ENCODE measurements at regions not wholly inside any gene's neighbourhood (a gene's known extent, or its start where the extent isn't known, plus 50 kb on each side); places are given as distances from the start of the nearest gene placed in this dataset.
"Not testable (repeated sequence)": the region's sequence is repeated elsewhere in the genome, so short reads cannot be mapped to it uniquely, and the experiment has no call there.

DNA sequence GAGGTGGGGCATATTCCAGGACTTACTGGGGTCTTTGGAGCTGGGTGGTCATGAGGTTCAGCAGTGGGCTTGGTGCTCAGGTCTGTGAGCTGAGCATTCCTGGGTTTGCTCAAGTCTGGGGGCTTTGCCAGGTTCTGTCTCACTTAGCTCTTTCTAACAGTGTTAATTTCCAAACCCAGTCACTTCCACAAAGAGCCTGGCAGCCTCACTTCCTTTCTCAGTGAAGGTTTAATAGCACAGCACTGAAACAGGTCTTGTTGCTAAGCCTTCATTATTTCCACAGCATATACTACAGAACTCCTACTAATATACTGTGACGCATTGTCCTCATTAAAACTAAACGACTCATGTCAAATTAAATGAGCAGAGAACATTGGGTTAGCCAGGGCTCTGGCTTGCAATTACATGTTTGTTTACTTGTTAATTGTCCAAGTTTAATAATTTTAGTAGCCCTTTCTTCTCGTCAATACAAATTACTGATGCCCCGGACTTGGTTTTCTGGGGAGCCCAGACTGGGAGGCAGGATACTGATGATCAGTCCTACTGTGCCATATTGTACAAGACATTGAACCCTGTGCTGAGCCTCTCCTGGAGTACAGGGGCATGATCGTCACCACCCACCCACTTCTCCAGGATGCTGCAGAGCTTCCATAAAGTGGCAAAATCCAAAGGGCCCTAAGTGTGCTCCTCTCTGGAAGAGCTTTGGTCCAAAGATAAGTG is 170.7 kb downstream of the IER5 start:
- DNase-seq (ENCODE audit: low spot score), result no peak

DNA sequence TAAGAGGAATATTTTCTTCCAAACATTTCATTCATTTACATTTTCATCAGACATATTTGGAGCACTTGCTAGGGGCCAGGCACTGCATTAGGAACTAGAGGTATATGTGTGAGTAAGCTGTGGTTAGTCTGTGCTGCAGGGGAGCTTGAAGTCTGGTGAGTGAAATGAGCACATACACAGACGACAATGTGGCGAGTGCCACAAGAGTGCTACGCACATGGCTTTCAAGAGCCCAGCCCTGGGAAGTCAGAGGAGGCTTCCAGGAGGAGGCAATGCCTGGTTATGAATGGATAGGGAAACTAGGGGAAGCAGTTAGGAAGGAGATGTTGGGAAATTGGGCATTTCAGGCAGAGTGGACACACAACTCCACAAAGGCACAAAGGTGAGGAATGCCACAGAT is 171.8 kb downstream of the IER5 start:
- DNase-seq (ENCODE audit: low spot score), result no peak

DNA sequence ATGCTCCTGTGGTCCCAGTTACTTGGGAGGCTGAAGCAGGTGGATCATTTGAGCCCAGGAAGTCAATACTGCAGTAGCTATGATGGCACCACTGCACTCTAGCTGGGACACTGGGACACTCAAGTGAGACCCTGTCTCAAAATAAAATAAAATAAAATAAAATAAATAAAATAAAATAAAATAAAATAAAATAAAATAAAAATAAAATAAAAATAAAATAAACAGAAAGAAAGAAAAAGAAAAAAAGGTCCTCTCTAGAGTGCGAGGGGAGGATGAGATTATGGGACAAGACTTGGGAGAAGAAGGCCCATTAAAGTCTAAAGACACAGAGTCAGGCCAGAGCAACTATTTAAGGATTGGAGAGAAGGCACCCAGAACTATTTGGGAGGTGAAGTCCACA is 172.5 kb downstream of the IER5 start:
- DNase-seq (ENCODE audit: low spot score), result no peak

DNA sequence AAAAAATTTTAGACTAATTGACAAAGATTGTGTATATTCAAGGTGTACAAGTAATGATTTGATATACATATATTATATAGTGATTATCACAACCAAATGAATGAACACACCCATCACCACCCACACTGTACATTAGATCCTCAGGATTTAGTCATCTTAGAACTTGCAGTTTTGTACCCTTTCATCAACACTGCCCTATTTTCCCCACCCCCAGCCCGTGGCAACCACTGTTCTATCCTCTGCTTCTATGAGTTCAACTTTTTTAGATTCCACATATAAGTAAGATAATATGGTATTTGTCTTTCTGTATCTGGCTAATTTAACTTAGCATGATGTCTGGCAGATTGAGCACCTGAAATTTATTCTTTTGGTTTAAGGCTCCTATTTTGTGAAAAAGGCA is 173.6 kb downstream of the IER5 start:
- no peak for DNase-seq (ENCODE audit: low spot score)

DNA sequence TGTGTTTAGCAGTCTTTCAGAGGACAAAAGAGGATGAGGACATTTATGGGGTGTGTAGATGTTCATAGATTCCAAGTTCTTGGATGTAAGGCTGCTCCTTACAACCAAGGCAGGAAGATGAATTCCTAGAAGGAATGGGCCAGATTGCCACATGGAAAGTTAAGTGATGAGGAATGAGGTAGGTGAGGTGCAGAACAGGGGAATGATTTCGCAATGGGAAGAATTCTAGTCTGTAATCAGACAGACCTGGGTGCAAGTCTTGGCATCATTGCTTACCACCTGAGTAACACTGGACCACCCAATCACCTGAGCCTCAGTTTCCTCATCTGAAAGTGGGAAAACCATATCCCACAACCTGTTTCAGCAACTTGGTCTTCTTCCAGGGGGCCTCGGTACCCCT is 174.9 kb downstream of the IER5 start:
- no peak for DNase-seq (ENCODE audit: low spot score)

DNA sequence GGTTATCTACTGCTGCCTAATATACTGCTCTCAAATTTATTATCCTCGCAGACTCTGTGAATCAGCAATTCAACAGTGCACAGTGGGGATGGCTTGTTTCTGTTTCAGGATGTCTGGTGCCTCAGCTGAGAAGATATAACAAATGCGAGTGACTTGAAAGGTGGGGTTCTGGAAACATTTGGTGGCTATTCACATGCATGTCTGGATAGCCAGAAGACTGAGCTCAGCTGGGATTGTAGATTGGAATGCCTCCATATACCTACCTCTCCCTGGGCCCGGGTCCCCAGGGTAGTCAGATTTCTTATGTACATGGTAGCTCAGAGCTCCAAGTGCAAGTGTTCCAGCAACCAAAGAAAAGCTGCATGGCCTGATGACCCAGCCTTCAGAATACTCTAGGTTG is 176.3 kb downstream of the IER5 start:
- no peak for DNase-seq (ENCODE audit: low spot score)

DNA sequence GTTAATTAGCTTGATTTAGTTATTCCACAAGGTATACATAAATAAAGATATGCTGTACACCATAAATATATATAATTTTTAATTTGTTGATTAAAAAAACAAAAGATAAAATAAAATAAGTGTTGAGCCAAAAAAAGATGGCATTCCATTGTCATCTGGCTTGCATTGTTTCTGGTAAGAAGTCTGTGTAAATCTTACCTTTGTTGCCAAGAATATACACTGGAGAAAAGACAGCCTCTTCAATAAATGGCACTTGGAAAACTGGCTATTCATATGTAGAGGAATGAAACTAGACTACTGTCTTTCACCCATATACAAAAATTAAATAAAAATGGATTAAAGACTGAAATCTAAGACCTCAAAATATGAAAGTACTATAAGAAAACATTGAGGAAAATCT is 196.5 kb downstream of the IER5 start:
- DNase-seq (ENCODE audit: low spot score), result no peak

DNA sequence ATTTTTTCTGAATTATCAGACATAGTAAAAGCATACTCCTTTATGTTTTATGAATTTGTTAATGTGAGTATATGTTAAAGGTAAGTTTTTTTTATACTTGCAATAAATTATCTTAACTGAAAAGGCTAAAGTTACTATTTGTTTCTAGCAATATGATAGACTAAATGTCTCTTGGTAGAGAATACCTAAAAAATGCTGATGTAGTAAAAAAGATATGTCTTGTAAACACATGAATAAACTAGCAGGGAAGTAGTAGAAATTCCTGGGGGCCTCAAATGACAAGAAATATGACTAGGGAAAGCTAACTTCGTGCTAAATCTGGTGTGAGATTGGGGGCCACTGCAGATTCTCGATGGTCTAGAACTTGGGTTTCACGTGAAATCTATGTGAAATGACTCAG is 188.1 kb upstream of the CACNA1E start:
- no peak for DNase-seq (ENCODE audit: low spot score)

DNA sequence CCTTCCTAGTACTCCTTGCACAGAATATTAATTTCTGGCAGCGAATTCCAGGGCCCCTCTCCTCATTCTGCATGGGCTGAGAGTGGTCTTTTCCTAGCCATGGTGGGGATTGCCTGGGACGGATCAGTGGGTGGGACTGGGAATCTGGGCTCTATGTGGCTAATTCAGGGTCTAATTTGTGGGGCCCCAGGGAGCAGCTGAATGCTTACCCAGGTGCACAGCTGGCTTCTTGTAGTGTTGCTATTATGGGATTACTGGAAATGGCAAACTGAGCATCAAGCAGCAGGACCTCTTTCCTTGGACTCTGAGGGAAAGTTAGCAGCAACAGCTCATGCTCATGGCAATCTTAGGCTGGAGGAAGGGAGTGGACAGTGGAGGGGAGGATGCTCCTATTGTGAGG is 187.1 kb upstream of the CACNA1E start:
- DNase-seq (ENCODE audit: low spot score), result no peak

DNA sequence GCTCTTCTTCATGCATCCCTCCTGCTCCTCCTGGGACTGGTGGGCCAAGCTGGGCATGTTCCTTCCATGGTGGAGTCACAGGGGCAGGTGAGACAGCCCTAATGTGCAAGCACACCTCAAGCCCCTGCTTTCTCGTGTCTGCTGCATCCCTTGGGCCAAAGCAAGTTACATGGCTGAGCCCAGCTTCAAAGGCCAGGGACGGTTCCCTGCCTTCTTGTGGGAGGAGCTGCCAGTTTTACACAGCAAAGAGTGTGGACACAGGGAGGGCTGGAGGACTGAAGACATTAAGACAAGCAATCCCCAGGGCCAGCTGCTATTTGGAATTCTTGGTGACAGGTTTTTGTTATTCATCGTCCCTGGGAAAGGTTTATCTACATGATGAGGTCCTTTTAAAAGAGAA is 175.2 kb upstream of the CACNA1E start:
- DNase-seq (ENCODE audit: low spot score), result no peak

DNA sequence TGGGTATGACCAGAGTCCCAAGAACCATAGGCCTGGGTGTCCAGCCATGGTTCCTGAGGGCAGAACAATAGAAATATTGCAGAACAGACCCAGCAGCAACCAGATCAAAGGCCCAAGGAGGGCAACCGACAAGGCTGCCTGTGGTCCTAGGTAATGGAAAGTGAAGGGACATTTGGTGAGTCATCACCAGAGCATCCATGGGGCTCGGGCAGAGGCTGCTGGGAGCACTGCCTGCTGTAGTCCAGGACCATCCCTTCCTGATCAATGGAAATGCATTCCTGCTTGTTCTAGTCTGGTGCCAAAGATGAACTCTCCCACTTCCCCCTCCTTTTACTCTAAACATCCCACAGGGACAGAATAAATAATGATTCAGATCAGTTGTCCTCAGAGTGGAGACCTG is 172.8 kb upstream of the CACNA1E start:
- DNase-seq (ENCODE audit: low spot score), result no peak

DNA sequence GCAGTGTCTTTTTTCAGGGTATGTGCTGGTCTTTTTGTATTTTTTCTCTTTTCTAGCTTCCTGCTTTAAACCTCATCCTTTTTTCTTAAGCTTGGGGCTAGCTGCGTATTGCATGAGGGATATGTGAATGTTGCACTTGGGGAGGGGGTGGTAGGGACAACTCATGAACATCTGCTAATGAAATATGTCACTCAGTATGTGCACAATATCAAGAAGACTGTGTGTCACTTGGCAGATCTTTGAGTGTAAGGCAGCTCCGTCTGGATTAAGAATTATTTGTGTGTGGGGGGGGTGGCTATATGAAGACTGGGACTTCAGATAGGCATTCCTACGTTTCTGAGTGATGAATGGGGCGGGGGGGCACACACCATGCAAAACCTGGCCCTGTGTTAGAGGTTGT is 170.4 kb upstream of the CACNA1E start:
- DNase-seq (ENCODE audit: low spot score), result no peak

DNA sequence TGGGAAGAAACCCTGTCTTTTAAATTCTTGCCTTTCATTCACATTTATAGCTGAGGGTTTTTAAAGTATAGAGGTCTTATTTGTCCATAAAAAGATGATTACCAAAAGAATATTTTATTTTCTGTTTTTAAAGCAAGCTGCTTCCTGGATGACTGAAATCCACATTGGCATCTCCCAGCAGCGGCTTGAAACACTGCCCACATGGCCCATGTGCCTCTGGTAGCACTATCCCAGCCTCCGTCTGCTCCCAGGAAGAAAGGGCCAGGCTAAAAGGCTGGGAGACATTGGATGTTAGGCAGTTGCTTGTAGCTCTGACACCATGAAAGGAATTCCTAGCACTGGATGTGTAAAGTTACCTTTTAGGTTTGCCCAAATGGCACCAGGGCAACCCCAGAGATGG is 169.9 kb upstream of the CACNA1E start:
- DNase-seq (ENCODE audit: low spot score), result no peak

DNA sequence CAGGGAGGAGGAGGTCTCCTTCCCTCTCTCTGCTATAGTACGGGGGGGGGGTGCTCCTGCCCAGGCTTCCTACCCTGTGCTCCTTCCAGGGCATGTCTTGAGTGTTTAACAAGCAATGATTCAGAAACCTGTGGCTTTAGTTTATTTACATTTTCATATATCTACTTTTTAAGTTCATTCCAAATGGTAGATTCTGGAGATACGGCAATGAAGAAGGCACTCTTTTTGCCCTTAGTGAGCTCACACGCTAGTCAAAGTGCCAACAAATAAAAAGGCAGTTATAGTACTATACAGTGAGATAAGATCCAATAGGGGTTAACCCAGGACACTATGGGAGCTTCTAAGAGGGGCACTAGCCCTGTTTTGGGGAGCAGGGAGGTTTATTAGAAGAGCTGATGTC is 169.3 kb upstream of the CACNA1E start:
- no peak for DNase-seq (ENCODE audit: low spot score)

DNA sequence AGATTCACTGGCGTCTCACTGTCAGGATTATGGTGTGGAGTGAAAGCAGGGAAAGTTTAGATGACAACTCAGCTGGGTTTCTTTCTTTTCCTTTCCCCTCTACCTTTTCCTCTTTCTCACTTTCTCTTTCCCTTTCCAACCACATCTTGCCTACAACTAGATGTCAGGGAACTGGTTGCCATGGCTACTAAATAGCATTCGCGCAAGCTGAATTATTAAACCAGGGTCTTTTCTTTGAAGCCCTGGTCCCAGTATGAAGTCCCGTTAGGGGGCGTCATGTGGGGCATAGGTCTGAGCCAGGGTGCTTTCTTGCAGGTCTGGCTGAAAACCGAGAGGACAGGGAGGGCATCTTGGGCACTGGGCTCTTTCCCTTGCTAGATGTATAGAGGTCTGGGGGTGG is 168.4 kb upstream of the CACNA1E start:
- DNase-seq (ENCODE audit: low spot score), result no peak

DNA sequence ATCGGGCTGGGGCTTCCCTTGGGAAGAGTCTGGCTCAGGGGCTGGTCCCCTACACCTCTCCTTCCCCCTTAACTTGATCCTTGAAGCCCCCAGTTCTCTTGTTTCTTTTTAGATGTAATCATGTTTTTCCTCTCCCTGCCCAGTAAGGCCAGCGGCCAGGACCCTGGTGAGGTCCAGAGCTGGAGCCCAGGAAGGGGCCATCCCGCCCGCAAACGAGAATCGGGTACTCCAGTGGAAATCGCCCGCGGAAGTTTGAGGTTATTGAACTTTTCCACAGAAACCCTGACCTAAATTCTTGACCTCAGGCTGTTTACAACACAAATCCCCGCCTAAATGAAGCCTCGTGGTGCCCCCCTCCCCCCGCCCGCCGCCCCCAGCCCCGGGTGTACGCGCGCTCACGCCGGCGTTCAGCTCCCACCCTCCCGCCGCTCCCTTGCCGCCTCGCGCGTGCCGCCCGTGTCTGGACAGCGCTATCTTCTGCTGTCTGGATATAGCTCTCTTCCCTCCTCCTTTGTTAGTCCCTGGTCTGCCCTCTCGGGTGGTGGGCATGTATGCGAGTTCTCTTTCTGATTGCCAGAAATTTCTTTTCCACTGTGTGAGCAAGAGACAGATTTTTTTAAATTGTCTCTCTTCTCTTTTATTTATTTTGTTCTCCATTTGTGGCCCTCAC is 165.9 kb upstream of the CACNA1E start:
- no peak for DNase-seq (ENCODE audit: low spot score)

DNA sequence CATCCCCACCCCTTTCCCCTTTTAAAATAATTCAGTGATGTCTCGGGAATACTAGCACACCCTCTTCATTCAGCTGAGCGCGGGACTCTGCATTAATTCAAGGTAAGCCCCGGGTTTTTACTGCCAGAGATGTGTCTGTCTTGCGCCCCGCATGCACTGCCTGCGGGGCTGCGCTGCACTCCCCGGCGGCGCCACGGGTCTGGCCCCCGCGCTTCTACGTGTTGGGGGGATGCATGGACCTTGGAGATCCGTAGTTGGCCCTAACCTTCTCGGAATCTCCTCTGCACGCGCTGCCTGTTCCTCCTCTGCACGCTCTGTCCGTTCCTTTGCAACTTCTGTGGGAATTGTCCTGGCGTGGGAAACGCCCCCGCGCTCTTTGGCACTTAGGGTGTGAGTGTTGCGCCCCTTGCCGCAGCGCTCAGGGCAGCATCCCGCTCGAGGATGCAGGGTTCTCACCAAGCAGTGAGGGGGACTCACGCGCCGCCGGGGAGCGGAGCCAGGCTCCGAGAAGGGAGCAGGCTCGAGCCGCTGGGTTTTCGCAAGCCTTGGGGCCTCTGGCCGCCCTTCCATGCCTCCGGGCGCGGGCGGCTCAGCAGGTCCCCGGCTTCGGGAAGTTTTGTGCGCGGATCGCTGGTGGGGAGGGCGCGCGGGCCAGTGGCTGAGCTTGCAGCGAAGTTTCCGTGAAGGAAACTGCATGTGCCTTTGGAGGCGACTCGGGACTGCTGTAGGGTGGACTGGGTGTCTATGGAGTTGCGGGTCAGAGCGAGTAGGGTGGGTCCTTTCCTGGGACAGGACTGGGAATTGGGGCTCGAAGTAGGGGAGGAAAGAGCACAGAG is 165.1 kb upstream of the CACNA1E start:
- no peak for DNase-seq (ENCODE audit: low spot score)

DNA sequence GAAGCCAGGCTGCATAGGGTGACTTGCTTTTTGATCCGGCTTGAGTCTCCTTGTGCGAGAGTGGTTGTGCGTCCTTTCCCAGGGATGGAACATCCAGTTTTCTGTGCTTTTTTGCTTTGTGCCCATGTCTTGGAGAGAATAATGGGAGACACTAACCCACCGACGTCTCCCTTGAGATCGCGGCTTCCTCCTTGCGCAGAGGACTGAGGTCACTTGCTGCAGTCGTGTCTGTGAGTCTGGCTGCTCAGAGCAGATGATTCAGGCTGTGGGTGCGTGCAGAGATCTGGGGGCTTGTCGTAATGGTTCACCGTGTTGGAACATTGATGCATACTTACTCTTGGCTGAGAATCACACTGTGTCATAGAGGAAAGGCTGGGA is 164.5 kb upstream of the CACNA1E start:
- DNase-seq (ENCODE audit: low spot score), result no peak

DNA sequence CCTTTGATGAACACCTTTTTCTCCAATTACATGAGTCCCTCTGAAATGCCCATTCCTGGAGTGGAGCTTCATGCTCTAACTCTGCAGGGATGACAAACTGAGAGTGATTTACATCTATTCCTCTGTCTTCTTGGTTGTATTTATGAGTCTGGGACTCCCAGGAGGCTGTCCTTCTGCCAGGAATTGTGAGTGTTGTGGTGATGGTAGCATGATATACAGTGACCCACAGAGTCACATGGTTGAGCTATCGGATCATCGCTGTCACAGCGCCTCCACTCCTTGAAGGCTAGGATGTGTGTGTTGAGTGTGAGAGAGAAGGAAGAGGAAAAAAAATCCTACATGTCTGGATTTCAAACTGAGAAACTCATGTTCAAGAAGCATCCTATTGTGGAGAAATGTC is 163.4 kb upstream of the CACNA1E start:
- DNase-seq (ENCODE audit: low spot score), result no peak

DNA sequence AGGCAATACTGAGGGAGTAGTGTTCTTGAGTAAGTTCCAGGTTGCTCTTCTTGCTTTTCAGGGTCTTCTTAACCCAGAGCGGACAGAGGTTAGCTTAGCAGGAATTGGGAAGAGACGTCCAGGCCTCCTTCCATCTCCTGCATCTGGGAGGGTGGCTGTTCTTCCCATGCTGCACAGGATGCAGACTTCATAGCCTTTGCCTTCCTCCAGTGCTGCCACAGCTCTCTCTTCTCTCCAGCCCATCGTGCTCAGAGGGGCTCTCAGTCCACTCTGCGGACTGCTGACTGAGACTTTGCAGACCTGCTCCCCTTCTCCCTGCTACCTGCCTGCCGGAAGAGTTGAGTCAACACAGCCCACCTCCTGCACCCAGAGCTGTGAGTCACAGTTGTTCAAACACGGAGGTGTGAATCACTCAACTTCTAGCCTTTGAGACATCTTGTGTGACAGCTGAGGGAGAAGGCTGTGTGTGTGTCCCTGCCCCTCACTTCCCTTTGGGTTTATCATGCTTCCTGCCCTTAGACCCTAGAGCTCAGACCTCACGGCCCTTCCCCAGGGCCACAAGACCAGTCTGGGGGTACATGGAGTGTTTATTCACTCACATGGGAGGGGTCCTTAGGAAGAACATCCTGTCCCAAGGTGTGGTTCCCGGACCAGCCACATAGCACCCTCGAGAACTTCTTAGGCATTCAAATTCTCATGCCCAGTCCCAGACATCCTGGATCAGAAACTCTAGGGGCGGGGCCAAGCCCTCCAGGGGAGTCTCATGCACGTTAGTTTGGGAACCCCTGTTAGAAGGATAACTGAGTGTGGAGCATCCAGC is 158.3 kb upstream of the CACNA1E start:
- peak; percentile 29 for DNase-seq (ENCODE audit: low spot score)

DNA sequence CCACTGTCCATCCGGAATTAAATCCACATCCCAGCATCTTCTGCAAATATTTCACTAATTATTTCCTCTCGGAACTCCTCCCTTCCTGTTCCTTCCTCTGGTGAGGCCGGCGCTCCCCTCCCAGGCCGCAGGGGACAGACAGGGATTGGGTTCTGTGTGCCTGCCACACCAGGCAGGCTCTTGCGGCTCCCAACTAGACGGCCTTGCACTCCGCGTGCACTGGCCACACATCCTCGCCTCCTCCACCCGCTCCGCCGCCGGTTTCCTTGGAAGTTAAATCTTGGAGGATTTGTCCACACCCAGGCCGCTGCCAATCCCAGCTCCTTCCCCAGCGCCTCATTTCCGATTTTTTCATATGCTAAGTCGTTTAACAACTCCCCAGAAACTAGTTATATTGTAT is 157.6 kb upstream of the CACNA1E start:
- DNase-seq (ENCODE audit: low spot score), result not testable (repeated sequence)

DNA sequence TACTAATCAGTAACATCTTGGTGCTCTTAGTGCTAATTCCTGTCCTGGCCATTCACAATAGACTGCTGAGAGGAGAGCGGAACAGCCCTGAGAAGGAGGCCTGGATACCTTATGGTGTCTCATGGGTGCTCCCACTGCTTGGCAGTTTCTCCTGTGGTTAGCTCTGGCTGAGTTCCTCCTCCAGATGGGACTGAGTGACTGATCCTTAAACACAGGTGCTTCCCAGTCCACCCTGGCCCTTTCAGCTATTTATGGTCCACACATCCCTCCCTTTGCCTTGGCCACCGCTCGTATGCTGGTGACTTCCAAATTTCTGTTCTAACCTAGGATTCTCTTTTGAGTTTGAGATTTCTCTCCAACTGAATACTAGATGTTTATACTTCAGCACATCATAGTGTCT is 157.0 kb upstream of the CACNA1E start:
- no peak for DNase-seq (ENCODE audit: low spot score)

Data from activated CD4-positive, alpha-beta T cell treated with anti-CD3 and anti-CD28 coated beads, Interleukin-2, Interleukin-4, amounts not matched to agents 100 ng/mL and 50 ng/mL, durations not matched to agents 16 hours and 8 hours (primary cell).